ENCODE measurements at regions not wholly inside any gene's neighbourhood (a gene's known extent, or its start where the extent isn't known, plus 50 kb on each side); places are given as distances from the start of the nearest gene placed in this dataset.

GRCh38 chr1:219669556-219669955 is 56.7 kb upstream of the ZC3H11B start:
- no peak for DNase-seq (ENCODE audit: low spot score)

- no peak for DNase-seq (ENCODE audit: low spot score)
Observed at GRCh38 chr1:219669042-219669441, 56.1 kb upstream of the ZC3H11B start.

- no peak for DNase-seq (ENCODE audit: low spot score)
Observed at GRCh38 chr1:219668446-219668845, 55.5 kb upstream of the ZC3H11B start.

- DNase-seq (ENCODE audit: low spot score), result peak; percentile 5
Observed at GRCh38 chr1:219666242-219666641, 53.3 kb upstream of the ZC3H11B start.

- no peak for DNase-seq (ENCODE audit: low spot score)
Observed at GRCh38 chr1:219665089-219665488, 52.2 kb upstream of the ZC3H11B start.

GRCh38 chr1:219664310-219665029 is 51.6 kb upstream of the ZC3H11B start:
- no peak for DNase-seq (ENCODE audit: low spot score)

Measured in AG08395 (cell line).